ENCODE measurements at regions not wholly inside any gene's neighbourhood (a gene's known extent, or its start where the extent isn't known, plus 50 kb on each side); places are given as distances from the start of the nearest gene placed in this dataset.

DNA sequence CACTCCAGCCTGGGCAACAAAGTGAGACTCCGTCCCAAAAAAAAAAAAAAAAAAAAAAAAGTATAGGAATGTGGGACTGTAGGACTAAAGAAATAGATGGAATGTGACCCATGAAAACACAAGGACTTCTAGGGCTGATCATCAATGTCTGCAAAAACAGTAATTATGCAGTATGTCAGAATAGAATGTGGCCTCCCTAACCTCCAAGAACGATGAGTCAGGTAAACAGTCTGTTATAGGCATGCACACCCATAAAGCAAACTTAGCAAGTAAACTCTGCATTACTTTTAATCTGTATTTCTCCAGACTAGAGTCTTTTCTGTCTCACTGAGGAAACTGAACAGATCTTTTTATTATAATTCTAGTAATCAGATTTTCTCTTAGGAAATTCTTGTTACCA is 233.4 kb downstream of the HNRNPD start:
- TF ChIP-seq, protein P1, sequence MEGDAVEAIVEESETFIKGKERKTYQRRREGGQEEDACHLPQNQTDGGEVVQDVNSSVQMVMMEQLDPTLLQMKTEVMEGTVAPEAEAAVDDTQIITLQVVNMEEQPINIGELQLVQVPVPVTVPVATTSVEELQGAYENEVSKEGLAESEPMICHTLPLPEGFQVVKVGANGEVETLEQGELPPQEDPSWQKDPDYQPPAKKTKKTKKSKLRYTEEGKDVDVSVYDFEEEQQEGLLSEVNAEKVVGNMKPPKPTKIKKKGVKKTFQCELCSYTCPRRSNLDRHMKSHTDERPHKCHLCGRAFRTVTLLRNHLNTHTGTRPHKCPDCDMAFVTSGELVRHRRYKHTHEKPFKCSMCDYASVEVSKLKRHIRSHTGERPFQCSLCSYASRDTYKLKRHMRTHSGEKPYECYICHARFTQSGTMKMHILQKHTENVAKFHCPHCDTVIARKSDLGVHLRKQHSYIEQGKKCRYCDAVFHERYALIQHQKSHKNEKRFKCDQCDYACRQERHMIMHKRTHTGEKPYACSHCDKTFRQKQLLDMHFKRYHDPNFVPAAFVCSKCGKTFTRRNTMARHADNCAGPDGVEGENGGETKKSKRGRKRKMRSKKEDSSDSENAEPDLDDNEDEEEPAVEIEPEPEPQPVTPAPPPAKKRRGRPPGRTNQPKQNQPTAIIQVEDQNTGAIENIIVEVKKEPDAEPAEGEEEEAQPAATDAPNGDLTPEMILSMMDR (IDR thresholded peaks at IDR 0.05), result no peak
- no peak for TF ChIP-seq POLR2A (IDR thresholded peaks at IDR 0.05)
- TF ChIP-seq POLR2AphosphoS5 (IDR thresholded peaks at IDR 0.05), result no peak
